22Rv1 (cell line): ENCODE measurements at regions not wholly inside any gene's neighbourhood (a gene's known extent, or its start where the extent isn't known, plus 50 kb on each side); places are given as distances from the start of the nearest gene placed in this dataset.

Source experiments
- CTCF ChIP-seq: fragments of 450-650 bp; IDR thresholded peaks from 2 replicates; pipeline ENCODE4 v1.5.1; 2017; ENCODE audit warnings: mild to moderate bottlenecking
- ZFX ChIP-seq: fragments of 450-650 bp; IDR thresholded peaks from 2 replicates; pipeline ENCODE4 v1.6.1; 2017; ENCODE audit warnings: antibody characterized with exemption, borderline replicate concordance

GRCh38 chr1:5002676-5003075 lies 348.3 kb downstream of the AJAP1 start:
- TF ChIP-seq CTCF (no peak), ZFX (no peak)
